HG02938 (cell line): ENCODE measurements at regions not wholly inside any gene's neighbourhood (a gene's known extent, or its start where the extent isn't known, plus 50 kb on each side); places are given as distances from the start of the nearest gene placed in this dataset.
A peak's percentile ranks its signal among the peaks of the same experiment; 100 is the strongest.

Source experiments
- ATAC-seq: cut with Tn5 transposase; IDR thresholded peaks from one replicate; pipeline ENCODE4 v1.9.1; 2021; ENCODE audit warnings: mild to moderate bottlenecking, moderate library complexity; ENCODE audit not compliant: unreplicated experiment

DNA sequence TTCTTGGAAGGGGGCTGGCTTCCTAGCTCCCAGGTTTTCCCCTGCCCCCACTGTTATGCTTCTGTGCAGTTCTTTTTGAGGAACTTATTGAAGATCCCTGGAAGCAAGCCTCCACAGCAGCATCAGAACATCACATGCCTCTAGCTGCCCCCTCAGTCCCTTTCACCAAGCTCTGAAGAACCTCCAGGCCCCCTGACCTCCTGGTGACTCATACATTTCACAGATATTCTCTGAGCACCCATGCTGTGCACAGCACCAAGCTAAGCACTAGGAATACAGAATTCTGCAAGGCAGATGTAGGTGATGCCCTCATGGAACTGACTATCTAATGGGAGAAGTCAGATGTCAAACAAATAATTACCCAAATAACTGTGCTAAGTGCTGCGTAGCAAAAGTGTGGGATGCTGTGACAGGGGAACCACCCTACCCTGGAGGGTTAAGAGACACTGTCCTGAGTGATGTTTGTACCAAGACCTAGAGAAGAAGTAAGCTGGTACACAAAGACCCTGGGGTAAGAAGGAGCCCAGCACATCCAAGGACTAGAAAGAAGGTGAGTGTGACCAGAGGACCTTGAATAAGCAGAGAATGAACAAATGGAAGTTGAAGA is 213.7 kb upstream of the NR4A3 start:
- no peak for ATAC-seq

DNA sequence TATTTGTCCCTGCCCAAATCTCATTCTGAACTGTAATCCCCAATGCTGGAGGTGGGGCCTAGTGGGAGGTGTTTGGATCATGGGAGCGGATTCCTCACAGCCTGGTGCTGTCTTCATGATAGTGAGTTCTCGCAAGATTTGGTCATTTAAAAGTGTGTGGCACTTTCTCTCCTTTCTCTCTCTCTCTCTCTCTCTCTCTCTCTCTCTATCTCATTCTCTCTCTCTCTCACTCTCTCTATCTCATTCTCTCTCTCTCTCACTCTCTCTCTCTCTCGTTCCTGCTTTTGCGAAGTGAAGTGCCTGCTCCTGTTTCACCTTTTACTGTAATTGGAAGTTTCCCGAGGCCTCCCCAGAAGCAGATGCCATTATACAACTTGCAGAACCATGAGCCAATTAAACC is 207.3 kb upstream of the NR4A3 start:
- no peak for ATAC-seq

DNA sequence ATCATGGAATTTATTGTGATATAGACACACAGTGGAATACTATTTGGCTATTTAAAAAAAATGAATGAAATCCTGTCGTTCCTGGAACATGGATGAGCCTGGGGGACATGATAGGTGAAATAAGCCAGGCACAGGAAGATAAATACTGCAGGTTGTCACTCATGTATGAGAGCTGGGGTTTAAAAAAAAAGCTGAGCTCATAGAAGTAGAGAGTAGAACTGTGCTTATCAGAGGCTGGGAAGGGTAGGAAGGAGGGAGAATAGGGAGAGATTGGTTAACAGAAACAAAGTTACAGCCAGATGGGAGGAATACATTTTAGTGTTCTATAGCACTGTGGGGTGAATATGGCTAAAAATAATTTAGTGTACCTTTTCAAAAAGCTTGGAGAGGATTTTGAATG is 200.6 kb upstream of the NR4A3 start:
- no peak for ATAC-seq

DNA sequence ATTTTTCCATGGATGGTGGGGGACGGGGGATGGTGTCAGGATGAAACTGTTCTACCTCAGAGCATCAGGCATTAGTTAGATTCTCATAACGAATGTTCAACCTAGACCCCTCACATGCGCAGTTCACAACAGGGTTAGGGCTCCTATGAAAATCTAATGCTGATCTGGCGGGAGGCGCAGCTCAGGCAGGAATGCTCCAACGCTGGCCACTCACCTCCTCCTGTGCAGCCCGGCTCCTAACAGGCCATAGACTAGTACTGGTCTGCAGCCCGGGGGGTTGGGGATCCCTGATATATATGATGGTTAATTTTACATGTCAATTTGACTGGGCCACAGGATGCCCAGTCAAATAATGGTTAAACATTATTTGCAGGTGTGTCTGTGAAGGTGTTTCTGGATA is 199.0 kb upstream of the NR4A3 start:
- ATAC-seq: no peak

DNA sequence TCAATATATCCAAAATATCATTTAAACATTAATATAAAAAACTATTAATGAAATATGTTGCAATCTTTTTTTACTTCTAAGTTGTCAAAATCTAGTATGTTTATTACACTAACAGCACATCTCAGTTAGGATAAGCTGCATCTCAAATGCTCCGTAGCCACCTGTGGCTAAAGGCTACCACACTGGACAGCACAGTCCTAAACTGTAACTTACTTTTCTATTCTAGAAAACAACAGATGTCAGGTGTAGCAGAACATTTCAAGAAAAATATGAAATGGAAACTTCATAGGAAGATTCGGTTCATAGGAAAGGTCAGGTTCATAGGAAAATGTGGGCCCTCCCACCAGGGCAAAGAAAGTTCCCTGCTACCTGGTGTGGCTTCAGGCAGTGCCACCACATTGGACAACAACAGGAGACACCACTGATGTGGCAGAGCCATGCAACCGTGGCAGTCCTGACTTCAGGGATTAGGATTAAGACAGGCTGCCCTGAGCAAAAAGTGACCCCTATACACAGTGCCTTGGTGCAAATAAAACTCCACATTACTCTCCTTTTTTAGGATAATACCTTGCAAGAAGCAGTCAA is 197.8 kb upstream of the NR4A3 start:
- no peak for ATAC-seq

DNA sequence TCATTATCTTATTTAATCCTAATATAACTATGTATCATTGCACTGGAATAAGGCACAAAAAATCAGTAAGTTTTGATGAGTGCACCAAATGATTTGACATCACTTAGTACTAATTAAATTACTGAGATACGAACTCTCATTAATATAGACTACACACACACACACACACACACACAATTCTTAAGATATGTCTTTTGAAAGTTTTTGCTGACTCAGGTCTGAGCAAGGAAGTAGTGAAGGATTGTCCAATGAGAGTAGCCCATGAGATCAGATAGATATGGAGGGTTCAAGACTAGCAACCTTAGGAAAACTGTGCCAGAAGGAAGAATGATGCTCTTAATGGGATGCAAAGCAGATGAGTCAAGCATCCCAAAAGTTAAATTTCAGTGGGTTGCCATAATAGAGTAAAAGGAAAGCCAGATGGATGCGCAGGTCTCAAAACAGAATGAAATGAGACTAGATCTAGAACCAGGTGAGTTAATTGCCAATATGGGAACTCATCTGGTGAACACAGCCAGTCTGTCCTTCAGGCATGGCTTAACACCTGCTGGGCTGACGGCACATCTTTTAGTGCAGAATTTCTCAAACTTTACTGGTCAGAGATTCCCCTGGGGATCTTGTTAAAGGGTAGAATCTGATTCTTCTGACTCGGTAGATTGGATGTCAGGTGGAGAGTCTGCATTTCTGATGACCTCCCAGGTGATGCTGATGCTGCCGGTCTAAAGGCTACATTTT is 197.0 kb upstream of the NR4A3 start:
- no peak for ATAC-seq

GRCh38 chr9:99626426-99626825 is 195.3 kb upstream of the NR4A3 start:
- ATAC-seq: no peak

GRCh38 chr9:99628285-99628684 is 193.4 kb upstream of the NR4A3 start:
- ATAC-seq: no peak

GRCh38 chr9:99628849-99629620 is 192.7 kb upstream of the NR4A3 start:
- ATAC-seq: no peak

DNA sequence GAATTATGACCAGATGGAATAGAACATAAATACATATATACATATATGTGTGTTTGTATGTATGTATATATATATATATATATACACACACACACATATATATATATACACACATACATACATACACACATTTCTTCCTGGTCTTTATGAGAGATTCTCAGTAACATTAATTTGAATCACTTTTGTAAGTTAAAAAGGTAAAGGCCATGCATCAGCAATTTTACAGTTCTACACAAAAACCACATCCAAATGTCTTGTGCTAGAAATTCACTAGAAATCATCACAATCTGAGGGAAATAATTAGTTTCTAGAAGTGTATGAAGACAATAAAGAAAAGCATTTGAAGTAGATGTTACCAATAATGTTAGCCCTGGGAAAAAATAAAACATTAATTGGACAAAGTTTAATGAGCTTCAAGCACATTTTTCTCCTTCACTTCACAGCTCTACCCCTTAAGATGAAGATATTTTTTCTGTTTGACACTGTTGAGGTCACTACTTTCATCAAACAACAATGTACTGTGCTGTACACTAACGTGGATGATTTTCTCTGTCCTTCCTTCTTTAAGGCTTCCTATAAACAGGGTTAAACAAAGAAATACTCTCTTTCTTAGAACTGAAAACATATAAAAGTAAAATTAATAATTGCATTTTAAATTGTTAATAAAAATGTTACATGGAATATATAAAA is 189.2 kb upstream of the NR4A3 start:
- no peak for ATAC-seq

GRCh38 chr9:99633265-99633664 is 188.4 kb upstream of the NR4A3 start:
- ATAC-seq: no peak

- no peak for ATAC-seq
Measured at GRCh38 chr9:99634186-99634585, 187.5 kb upstream of the NR4A3 start.

DNA sequence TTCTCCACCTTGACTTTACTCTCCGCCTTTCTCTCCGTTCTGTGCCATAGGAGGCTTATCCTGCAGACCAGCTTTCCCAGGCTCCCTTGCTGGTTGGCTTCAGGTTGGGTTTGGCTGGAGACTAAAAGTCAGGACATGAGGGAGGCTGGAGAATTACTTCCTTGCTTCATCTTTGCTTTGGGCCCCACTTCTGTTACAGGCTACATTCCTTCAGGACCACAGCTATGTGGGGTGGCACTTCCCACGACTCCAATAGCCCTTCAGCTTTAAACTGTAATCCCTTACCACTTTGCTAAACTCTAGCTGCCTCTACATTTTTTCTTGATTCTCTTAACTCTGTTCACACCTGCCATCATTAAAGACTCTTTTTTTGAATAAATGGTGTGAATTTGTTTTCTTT is 186.7 kb upstream of the NR4A3 start:
- ATAC-seq: no peak

DNA sequence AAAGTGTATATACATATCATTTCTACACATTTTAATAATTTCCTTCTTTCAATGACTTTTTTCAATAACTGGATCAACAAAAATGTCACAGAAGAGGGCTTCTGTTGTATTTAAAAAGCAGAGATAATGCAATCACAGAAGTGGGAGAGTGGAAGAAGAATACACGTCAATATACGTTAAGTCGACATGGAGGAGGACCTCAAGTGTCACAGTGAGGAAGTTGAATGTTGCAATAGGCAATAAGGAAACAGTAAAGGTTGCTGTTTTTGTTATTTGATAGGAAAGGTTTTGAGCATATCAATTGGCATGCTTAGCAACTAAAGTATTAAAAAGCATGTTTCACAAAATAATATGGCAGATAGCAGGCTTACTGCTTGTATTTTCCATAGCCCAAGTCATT is 184.0 kb upstream of the NR4A3 start:
- ATAC-seq: no peak

DNA sequence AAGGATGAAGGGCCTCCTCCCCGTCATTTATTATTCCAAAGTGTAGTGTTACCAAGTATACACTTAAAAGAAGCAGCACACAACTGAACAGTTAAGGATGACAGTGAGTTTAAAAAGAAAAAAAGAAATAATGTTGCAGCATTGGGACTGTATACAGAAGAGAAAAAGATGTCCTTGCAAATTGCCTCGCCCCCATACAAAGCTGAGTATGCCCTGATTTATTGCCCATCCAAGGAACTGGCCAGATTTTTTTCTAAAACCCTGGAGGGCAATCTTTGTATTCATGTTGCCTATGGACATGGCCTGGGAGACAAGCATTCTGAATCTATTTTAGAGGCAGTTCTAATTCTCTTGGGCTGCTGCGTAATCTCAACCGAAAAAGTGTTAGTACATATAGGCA is 182.7 kb upstream of the NR4A3 start:
- no peak for ATAC-seq

- ATAC-seq: no peak
Measured at GRCh38 chr9:99647604-99648003, 174.1 kb upstream of the NR4A3 start.

DNA sequence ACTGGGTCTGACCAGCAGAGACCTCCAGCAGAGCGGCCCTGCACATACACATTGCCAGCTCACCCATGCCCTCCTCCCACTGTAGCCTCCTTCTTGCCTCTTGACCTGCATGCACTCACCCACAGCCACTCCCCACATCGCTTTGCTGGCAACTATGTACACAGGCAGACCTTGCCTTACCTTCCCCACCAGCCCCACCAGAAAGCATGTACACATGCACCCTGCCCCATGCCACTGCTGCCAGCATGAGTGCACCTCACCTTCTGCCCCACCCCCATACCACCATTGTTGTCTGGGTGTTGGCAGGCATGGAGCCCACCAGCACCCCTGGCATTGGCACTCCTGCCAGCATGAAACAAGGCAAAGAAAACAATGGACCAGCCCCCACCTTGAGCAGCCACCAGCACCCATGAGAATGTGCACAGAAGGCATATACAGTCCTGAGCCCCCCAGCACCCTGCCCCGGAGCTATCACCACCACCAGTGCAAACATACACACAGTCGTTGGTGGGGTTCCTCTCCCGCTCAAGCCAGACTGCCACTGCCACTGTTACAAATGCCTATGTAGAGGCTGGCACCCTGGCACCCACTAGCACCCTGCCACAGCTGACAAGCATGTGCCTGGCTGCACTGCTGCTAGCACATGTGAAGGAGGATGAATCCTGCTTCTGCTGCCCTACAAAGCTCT is 171.4 kb upstream of the NR4A3 start:
- no peak for ATAC-seq

- ATAC-seq: peak; percentile 94
Measured at GRCh38 chr9:99660191-99660636, 161.5 kb upstream of the NR4A3 start.

DNA sequence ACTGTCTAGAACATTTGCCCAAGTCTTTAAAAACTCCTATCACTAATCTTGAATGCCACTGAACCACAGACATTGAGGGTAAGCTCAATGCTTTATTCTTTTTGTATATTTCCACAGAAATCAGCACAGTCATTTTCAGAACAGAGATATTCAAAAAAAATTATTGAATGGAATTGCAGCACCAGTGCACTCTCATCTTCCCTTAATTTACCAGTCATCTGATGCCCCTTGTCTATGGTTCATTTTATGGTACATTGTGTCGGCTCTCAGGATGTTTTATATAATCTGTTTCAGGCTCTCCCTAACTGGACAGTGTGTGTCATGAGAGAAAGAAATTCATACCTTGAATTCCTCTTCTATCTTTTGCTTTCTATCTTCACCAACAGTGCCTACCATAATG is 158.4 kb upstream of the NR4A3 start:
- ATAC-seq: no peak

- no peak for ATAC-seq
Measured at GRCh38 chr9:99663856-99664255, 157.8 kb upstream of the NR4A3 start.

- no peak for ATAC-seq
Measured at GRCh38 chr9:99666571-99666970, 155.1 kb upstream of the NR4A3 start.
